ENCODE measurements at regions not wholly inside any gene's neighbourhood (a gene's known extent, or its start where the extent isn't known, plus 50 kb on each side); places are given as distances from the start of the nearest gene placed in this dataset.

DNA sequence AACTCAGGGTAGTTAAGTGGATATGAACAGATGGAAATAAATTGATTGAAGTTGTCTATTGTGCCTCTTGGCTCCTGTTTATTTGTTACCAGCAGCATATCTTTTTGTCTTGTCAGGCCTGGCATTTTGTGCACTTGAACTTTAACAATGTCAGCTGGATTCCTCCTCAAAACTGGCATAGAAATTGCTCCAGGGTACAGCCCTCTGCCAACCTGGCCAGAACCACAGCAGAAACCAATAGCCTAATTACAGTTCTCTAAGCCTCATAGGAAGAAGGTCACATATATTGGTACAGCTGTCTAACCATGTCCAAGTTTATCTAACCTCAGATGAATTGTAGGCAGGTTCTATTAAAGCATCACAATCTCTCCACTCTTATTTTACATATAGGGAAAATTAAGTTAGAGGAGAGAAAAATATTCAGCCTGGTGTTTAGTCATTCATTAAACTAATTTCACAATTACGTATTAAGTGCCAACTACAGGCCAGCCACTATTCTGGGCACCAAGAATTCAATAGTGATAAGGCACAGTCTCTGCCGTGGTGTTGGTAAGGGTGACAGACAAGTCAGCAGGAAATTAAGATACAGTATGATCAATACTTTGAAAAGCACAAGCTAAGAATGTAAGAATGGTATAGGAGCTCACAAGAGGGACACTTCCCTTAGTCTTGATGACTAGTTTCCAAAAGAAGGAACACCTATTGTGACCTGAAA, 452.9 kb upstream of the NECTIN3 start:
- WGBS (ENCODE audit: insufficient coverage, low coverage, missing lambda C conversion rate): 67% methylated on average over 2 of the region's 2 CpGs
- BruUV-seq (replicated peaks): no TSS peak
- ChIA-PET CTCF (ENCODE audit: low intra/inter-chr PET ratio) (no interaction called here), POLR2A (interaction anchor here (0.7 kb wide), 1 partner anchor 453 kb away, joined by 3 read pairs; no protein-coding TSS in a partner anchor)
- Histone ChIP-seq H3K9me1 (ENCODE audit: control insufficient read depth, insufficient read depth, low read length) (no peaks in the 10 kb centered on the region), H3K4me1 (replicated peaks in 1 of 2; ENCODE audit: control insufficient read depth in 2 of 2, insufficient read depth in 2 of 2, low read length in 2 of 2) (no peaks in the 10 kb centered on the region; a peak in 1 of 5 replicates), H3K4me2 (ENCODE audit: insufficient read depth, low read length) (no peak overlapping the region), H3K27ac (ENCODE audit: extremely low read depth, low read depth, low read length) (no peak overlapping the region), H3K9me3 (replicated peaks; ENCODE audit: control insufficient read depth, insufficient read depth, low read depth, low read length) (no peaks in the 10 kb centered on the region), H3K27me3 (ENCODE audit: control insufficient read depth in 2 of 2, insufficient read depth in 2 of 2, low read length in 2 of 2) (no peaks in the 10 kb centered on the region), H3K79me2 (ENCODE audit: control insufficient read depth, insufficient read depth, low read length) (no peaks in the 10 kb centered on the region), H4K20me1 (replicated peaks; ENCODE audit: control insufficient read depth, insufficient read depth, low read length) (no peaks in the 10 kb centered on the region), H3K9ac (ENCODE audit: insufficient read depth in 1 of 2, low read depth in 2 of 2, low read length in 2 of 2) (no peak overlapping the region), H3K36me3 (ENCODE audit: control insufficient read depth, insufficient read depth, low read length) (no peaks in the 10 kb centered on the region), H3K4me3 (no peak overlapping the region), H2AFZ (ENCODE audit: low read depth, low read length) (no peak overlapping the region)
- ATAC-seq (no peak), DNase-seq (ENCODE audit: extremely low read depth in 1 of 4, low spot score in 3 of 4) (no peak), FAIRE-seq (no peak)
- intact Hi-C loops (cut with micrococcal nuclease) (no loop called here), in situ Hi-C loops (cut with MboI) (no loop called here)
- TF ChIP-seq, protein P1, sequence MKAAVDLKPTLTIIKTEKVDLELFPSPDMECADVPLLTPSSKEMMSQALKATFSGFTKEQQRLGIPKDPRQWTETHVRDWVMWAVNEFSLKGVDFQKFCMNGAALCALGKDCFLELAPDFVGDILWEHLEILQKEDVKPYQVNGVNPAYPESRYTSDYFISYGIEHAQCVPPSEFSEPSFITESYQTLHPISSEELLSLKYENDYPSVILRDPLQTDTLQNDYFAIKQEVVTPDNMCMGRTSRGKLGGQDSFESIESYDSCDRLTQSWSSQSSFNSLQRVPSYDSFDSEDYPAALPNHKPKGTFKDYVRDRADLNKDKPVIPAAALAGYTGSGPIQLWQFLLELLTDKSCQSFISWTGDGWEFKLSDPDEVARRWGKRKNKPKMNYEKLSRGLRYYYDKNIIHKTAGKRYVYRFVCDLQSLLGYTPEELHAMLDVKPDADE (conservative IDR thresholded peaks at IDR 0.05; ENCODE audit: control insufficient read depth, low read depth, low read length): no peak
- TF ChIP-seq, protein P2, sequence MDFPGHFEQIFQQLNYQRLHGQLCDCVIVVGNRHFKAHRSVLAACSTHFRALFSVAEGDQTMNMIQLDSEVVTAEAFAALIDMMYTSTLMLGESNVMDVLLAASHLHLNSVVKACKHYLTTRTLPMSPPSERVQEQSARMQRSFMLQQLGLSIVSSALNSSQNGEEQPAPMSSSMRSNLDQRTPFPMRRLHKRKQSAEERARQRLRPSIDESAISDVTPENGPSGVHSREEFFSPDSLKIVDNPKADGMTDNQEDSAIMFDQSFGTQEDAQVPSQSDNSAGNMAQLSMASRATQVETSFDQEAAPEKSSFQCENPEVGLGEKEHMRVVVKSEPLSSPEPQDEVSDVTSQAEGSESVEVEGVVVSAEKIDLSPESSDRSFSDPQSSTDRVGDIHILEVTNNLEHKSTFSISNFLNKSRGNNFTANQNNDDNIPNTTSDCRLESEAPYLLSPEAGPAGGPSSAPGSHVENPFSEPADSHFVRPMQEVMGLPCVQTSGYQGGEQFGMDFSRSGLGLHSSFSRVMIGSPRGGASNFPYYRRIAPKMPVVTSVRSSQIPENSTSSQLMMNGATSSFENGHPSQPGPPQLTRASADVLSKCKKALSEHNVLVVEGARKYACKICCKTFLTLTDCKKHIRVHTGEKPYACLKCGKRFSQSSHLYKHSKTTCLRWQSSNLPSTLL (IDR thresholded peaks at IDR 0.05): no peak
- TF ChIP-seq PCBP2 (IDR thresholded peaks at IDR 0.05; ENCODE audit: low read depth, low read length, poor library complexity, severe bottlenecking) (no peak), ZNF717 (CRISPR knock-in tag; IDR thresholded peaks at IDR 0.05) (no peak), PHF20 (IDR thresholded peaks at IDR 0.05; ENCODE audit: partially characterized antibody) (no peak), ZFX (CRISPR knock-in tag; IDR thresholded peaks at IDR 0.05) (no peak), XRCC4 (IDR thresholded peaks at IDR 0.05; ENCODE audit: extremely low read depth, insufficient read depth, insufficient read length) (no peak), CXXC5 (CRISPR knock-in tag; IDR thresholded peaks at IDR 0.05) (no peak)
- TF ChIP-seq, protein P3, sequence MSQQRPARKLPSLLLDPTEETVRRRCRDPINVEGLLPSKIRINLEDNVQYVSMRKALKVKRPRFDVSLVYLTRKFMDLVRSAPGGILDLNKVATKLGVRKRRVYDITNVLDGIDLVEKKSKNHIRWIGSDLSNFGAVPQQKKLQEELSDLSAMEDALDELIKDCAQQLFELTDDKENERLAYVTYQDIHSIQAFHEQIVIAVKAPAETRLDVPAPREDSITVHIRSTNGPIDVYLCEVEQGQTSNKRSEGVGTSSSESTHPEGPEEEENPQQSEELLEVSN (IDR thresholded peaks at IDR 0.05; ENCODE audit: borderline replicate concordance in 1 of 2, extremely low read depth in 1 of 2, insufficient read depth in 1 of 2, insufficient read length in 1 of 2, low read depth in 1 of 2, low read length in 1 of 2, poor library complexity in 1 of 2, severe bottlenecking in 1 of 2): no peak

All from K562 (cell line).